ENCODE measurements at regions not wholly inside any gene's neighbourhood (a gene's known extent, or its start where the extent isn't known, plus 50 kb on each side); places are given as distances from the start of the nearest gene placed in this dataset.
"Not testable (repeated sequence)": the region's sequence is repeated elsewhere in the genome, so short reads cannot be mapped to it uniquely, and the experiment has no call there.

DNA sequence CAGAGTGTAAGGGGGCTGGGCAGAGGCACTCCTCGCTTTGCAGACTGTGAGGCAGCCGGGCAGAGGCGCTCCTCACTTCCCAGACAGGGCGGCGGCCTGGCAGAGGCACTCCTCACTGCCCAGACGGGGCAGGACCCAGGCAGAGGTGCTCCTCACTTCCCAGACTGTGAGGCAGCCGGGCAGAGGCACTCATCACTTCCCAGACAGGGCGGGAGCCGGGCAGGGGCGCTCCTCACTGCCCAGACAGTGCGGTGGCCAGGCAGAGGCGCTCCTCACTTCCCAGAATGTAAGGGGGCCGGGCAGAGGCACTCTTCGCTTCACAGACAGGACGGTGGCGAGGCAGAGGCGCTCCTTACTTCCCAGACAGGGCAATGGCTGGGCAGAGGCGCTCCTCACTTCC lies 442.5 kb downstream of the SPATA31D1 start (continued):
- no peak for TF ChIP-seq PBX3 (CRISPR knock-in tag; IDR thresholded peaks at IDR 0.05)
- no peak for TF ChIP-seq ZNF629 (tag by site-specific recombination; IDR thresholded peaks at IDR 0.05)
- TF ChIP-seq ZNF174 (tag by site-specific recombination; IDR thresholded peaks at IDR 0.05): no peak
- TF ChIP-seq ZNF596 (tag by site-specific recombination; IDR thresholded peaks at IDR 0.05): no peak
- TF ChIP-seq IKZF3 (tag by site-specific recombination; IDR thresholded peaks at IDR 0.05): no peak
- no peak for TF ChIP-seq TCF7L2 (IDR thresholded peaks at IDR 0.05; ENCODE audit: borderline replicate concordance, low read depth, low read length)
- TF ChIP-seq GLI4 (tag by site-specific recombination; IDR thresholded peaks at IDR 0.05): no peak
- TF ChIP-seq KLF8 (tag by site-specific recombination; IDR thresholded peaks at IDR 0.05): no peak

- H3K4me1 ChIP-seq (ENCODE audit: control insufficient read depth, insufficient read depth, low read length); CTCF ChIA-PET; H3K36me3 ChIP-seq (ENCODE audit: control insufficient read depth in 2 of 2, insufficient read depth in 1 of 2, low read length in 2 of 2); H3K9me3 ChIP-seq (ENCODE audit: control insufficient read depth, insufficient read depth, low read depth, low read length); H3K27ac ChIP-seq (ENCODE audit: extremely low read depth, low read depth, low read length); H3K4me3 ChIP-seq (ENCODE audit: low read depth, low read length); POLR2A ChIA-PET: not testable (repeated sequence)
Observed at GRCh38 chr9:82433290-82433931, 444.8 kb downstream of the SPATA31D1 start.

DNA sequence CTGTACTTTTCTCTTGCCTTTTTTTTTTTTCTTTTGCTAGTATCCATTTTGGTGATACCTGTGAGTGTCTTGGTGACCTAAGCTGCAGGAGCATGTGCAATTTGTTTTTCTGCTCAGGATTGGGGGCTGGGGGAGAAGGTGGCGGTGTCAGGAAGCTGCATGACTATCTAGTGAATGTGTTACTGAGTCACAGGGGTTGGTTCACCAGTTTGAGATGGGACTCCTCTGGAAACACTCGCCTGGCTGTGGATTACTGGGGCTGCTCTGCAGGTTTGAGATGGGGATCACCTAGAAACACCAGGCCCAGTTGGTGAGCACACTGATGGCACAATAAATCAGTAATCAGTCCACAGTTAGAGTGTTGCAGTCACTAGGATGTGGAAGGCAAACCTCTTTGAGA lies 447.9 kb downstream of the SPATA31D1 start:
- CTCF ChIA-PET: no interaction called here
- no peaks in the 10 kb centered on the region for H3K9me3 ChIP-seq (ENCODE audit: control insufficient read depth, insufficient read depth, low read depth, low read length)
- no peak for TF ChIP-seq ZNF571 (tag by site-specific recombination; IDR thresholded peaks at IDR 0.05)
- TF ChIP-seq ZNF561 (tag by site-specific recombination; IDR thresholded peaks at IDR 0.05; ENCODE audit: borderline replicate concordance): no peak
- no peak for TF ChIP-seq ZNF501 (tag by site-specific recombination; IDR thresholded peaks at IDR 0.05)
- TF ChIP-seq ZNF223 (tag by site-specific recombination; IDR thresholded peaks at IDR 0.05): no peak
- TF ChIP-seq ZNF621 (tag by site-specific recombination; IDR thresholded peaks at IDR 0.05): no peak
- no peak for TF ChIP-seq ZNF549 (tag by site-specific recombination; IDR thresholded peaks at IDR 0.05)
- no peak for TF ChIP-seq ZNF366 (tag by site-specific recombination; conservative IDR thresholded peaks at IDR 0.05)
- TF ChIP-seq KLF7 (tag by site-specific recombination; IDR thresholded peaks at IDR 0.05; ENCODE audit: borderline replicate concordance): no peak
- no peak for TF ChIP-seq ZNF266 (tag by site-specific recombination; IDR thresholded peaks at IDR 0.05; ENCODE audit: low read depth)
- TF ChIP-seq ZNF140 (tag by site-specific recombination; IDR thresholded peaks at IDR 0.05): no peak
- no peak for TF ChIP-seq ZNF76 (tag by site-specific recombination; IDR thresholded peaks at IDR 0.05; ENCODE audit: borderline replicate concordance, low read depth)
- TF ChIP-seq GLI2 (tag by site-specific recombination; IDR thresholded peaks at IDR 0.05; ENCODE audit: borderline replicate concordance, low read depth): no peak
- H3K36me3 ChIP-seq (ENCODE audit: control insufficient read depth in 2 of 2, insufficient read depth in 1 of 2, low read length in 2 of 2): no peaks in the 10 kb centered on the region
- no peaks in the 10 kb centered on the region for H3K4me1 ChIP-seq (ENCODE audit: control insufficient read depth, insufficient read depth, low read length)
- POLR2A ChIA-PET: no interaction called here
- no peak overlapping the region for H3K4me3 ChIP-seq (ENCODE audit: low read depth, low read length)
- H3K27ac ChIP-seq (ENCODE audit: extremely low read depth, low read depth, low read length): no peak overlapping the region

- H3K4me1 ChIP-seq (ENCODE audit: control insufficient read depth, insufficient read depth, low read length); H3K36me3 ChIP-seq (ENCODE audit: control insufficient read depth in 2 of 2, insufficient read depth in 1 of 2, low read length in 2 of 2); H3K9me3 ChIP-seq (ENCODE audit: control insufficient read depth, insufficient read depth, low read depth, low read length); H3K27ac ChIP-seq (ENCODE audit: extremely low read depth, low read depth, low read length); CTCF ChIA-PET; H3K4me3 ChIP-seq (ENCODE audit: low read depth, low read length); POLR2A ChIA-PET: not testable (repeated sequence)
Observed at GRCh38 chr9:82437183-82437582, 448.6 kb downstream of the SPATA31D1 start.
